ENCODE measurements at regions not wholly inside any gene's neighbourhood (a gene's known extent, or its start where the extent isn't known, plus 50 kb on each side); places are given as distances from the start of the nearest gene placed in this dataset.
"Not testable (repeated sequence)": the region's sequence is repeated elsewhere in the genome, so short reads cannot be mapped to it uniquely, and the experiment has no call there.

GRCh38 chr7:136479922-136480321 is 388.5 kb upstream of the CHRM2 start:
- no peak overlapping the region for H3K4me3 ChIP-seq (ENCODE audit: low read depth, low read length)
- TF ChIP-seq CTCF (conservative IDR thresholded peaks at IDR 0.05; ENCODE audit: low read depth, low read length), result no peak
- DNase-seq (ENCODE audit: low read depth), result no peak

- no peak for TF ChIP-seq CTCF (conservative IDR thresholded peaks at IDR 0.05; ENCODE audit: low read depth, low read length)
- no peak for DNase-seq (ENCODE audit: low read depth)
These were observed 398.3 kb upstream of the CHRM2 start for GRCh38 chr7:136470179-136470578.

GRCh38 chr7:136452949-136453348 is 415.5 kb upstream of the CHRM2 start:
- DNase-seq (ENCODE audit: low read depth), result no peak
- no peak overlapping the region for H3K4me3 ChIP-seq (ENCODE audit: low read depth, low read length)
- no peak for TF ChIP-seq CTCF (conservative IDR thresholded peaks at IDR 0.05; ENCODE audit: low read depth, low read length)

More at GRCh38 chr7:136470179-136470578, 398.3 kb upstream of the CHRM2 start:
- no peak overlapping the region for H3K4me3 ChIP-seq (ENCODE audit: low read depth, low read length)

- no peak for TF ChIP-seq CTCF (conservative IDR thresholded peaks at IDR 0.05; ENCODE audit: low read depth, low read length)
- DNase-seq (ENCODE audit: low read depth), result no peak
These were observed 421.7 kb upstream of the CHRM2 start for GRCh38 chr7:136446751-136447150.

GRCh38 chr7:136441835-136442234 is 426.6 kb upstream of the CHRM2 start:
- no peak overlapping the region for H3K4me3 ChIP-seq (ENCODE audit: low read depth, low read length)
- no peak for TF ChIP-seq CTCF (conservative IDR thresholded peaks at IDR 0.05; ENCODE audit: low read depth, low read length)
- no peak for DNase-seq (ENCODE audit: low read depth)

More at GRCh38 chr7:136446751-136447150, 421.7 kb upstream of the CHRM2 start:
- H3K4me3 ChIP-seq (ENCODE audit: low read depth, low read length), result no peak overlapping the region

GRCh38 chr7:136431736-136432135 is 436.7 kb upstream of the CHRM2 start:
- H3K4me3 ChIP-seq (ENCODE audit: low read depth, low read length); DNase-seq (ENCODE audit: low read depth): not testable (repeated sequence)

- no peak for TF ChIP-seq CTCF (conservative IDR thresholded peaks at IDR 0.05; ENCODE audit: low read depth, low read length)
- H3K4me3 ChIP-seq (ENCODE audit: low read depth, low read length), result no peak overlapping the region
- DNase-seq (ENCODE audit: low read depth), result no peak
These were observed 444.4 kb upstream of the CHRM2 start for GRCh38 chr7:136424058-136424457.

- H3K4me3 ChIP-seq (ENCODE audit: low read depth, low read length); DNase-seq (ENCODE audit: low read depth): not testable (repeated sequence)
These were observed 442.6 kb upstream of the MTPN start for GRCh38 chr7:136419740-136420139.
